ENCODE measurements at regions not wholly inside any gene's neighbourhood (a gene's known extent, or its start where the extent isn't known, plus 50 kb on each side); places are given as distances from the start of the nearest gene placed in this dataset.

DNA sequence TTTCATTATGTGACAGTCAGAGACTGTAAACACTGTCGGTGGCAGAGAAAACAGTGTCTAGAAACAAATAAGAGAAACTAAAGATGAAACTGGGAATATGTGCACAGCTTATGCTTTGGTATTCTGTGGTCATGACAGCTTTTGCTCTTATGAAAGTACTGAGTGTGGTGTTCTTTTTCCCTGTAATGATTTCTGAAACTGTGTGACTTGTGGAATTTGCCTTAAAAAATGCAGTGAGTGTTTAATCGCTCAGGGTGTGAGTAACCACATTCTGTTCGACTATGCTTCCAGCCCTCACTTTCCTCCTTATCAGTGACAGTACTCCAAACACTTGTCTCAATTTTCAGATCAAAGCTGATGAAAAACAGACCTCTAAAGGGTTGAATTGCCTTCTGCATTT, 66.9 kb upstream of the DIAPH3 start:
- Histone ChIP-seq H2AFZ (replicated peaks; ENCODE audit: low read length, poor library complexity) (no peak overlapping the region), H3K4me2 (ENCODE audit: low read depth, low read length) (peak overlapping the region; percentile 74), H3K79me1 (ENCODE audit: low read depth in 1 of 2, low read length in 2 of 2) (no peaks in the 10 kb centered on the region), H3K18ac (ENCODE audit: low read depth, low read length) (no peak overlapping the region), H3K56ac (ENCODE audit: extremely low read depth, insufficient read depth, low read length) (no peak overlapping the region), H4K5ac (ENCODE audit: low read depth, low read length) (no peak overlapping the region), H3K36me3 (ENCODE audit: control insufficient read depth, insufficient read depth, low read length) (no peaks in the 10 kb centered on the region), H2AK5ac (ENCODE audit: low read depth, low read length) (no peak overlapping the region), H4K91ac (ENCODE audit: insufficient read depth, low read depth, low read length) (no peak overlapping the region), H3K9me1 (ENCODE audit: insufficient read depth, low read length) (no peaks in the 10 kb centered on the region), H3K27me3 (ENCODE audit: control insufficient read depth, insufficient read depth, low read length) (peaks cover 11% of the 10 kb centered on the region), H4K20me1 (ENCODE audit: insufficient read depth, low read length) (no peaks in the 10 kb centered on the region), H3K4me3 (ENCODE audit: insufficient read depth, low read depth, low read length) (0 out of 2 replicates have a peak overlapping the region, but pooled peaks have one; percentile 2), H2BK120ac (ENCODE audit: low read depth, low read length) (no peak overlapping the region), H2BK5ac (ENCODE audit: low read depth, low read length, poor library complexity, severe bottlenecking) (no peak overlapping the region), H3K9ac (ENCODE audit: low read depth, low read length) (no peak overlapping the region), H3K14ac (replicated peaks; ENCODE audit: low read depth, low read length) (no peak overlapping the region), H3K27ac (ENCODE audit: insufficient read depth, low read length) (no peak overlapping the region), H4K8ac (ENCODE audit: low read depth in 2 of 2, low read length in 2 of 2) (no peak overlapping the region), H3K9me3 (ENCODE audit: control insufficient read depth, insufficient read depth, low read length) (no peaks in the 10 kb centered on the region), H3K4me1 (ENCODE audit: control insufficient read depth, insufficient read depth, low read length) (no peaks in the 10 kb centered on the region), H2BK20ac (ENCODE audit: low read depth, low read length) (no peak overlapping the region), H3K23ac (ENCODE audit: low read depth, low read length) (no peak overlapping the region), H3K4ac (ENCODE audit: low read depth, low read length) (no peak overlapping the region), H2BK15ac (ENCODE audit: low read depth, low read length) (no peak overlapping the region), H2AK9ac (replicated peaks; ENCODE audit: low read depth, low read length, poor library complexity) (no peak overlapping the region)
- WGBS, 2 experiments (ENCODE audit: extremely low coverage in 2 of 2, insufficient read length in 1 of 2) = 0% methylated on average over 1 of the region's 3 CpGs; no CpG with 5 or more reads in 1 of the 2 experiments
- ChIA-PET POLR2A (ENCODE audit: unreplicated experiment) (no interaction called here), CTCF (interaction anchor here (0.6 kb wide), 1 partner anchor 18 kb away, joined by 3 read pairs; no protein-coding TSS in a partner anchor)
- in situ Hi-C loops (cut with MboI; ENCODE audit: low sequenced_read_pairs) = loop anchor here (25.0 kb wide), 1 partner anchor 843 kb away; no protein-coding TSS in a partner anchor
- TF ChIP-seq POLR2A (IDR thresholded peaks at IDR 0.05; ENCODE audit: low read depth, low read length) = no peak
- TF ChIP-seq BHLHE40 (IDR thresholded peaks at IDR 0.05; ENCODE audit: low read depth, low read length) = no peak
- TF ChIP-seq MAZ (IDR thresholded peaks at IDR 0.05; ENCODE audit: borderline replicate concordance, low read depth, low read length) = no peak
- dilution Hi-C loops (cut with HindIII; ENCODE audit: low sequenced_read_pairs, unreplicated experiment) = no loop called here
- intact Hi-C loops (cut with micrococcal nuclease) = no loop called here
- ATAC-seq (ENCODE audit: low read depth) (peak; percentile 66), DNase-seq (peak; percentile 1)
- BruUV-seq (replicated peaks) = no TSS peak

Data from IMR-90 (cell line).